ENCODE measurements at regions not wholly inside any gene's neighbourhood (a gene's known extent, or its start where the extent isn't known, plus 50 kb on each side); places are given as distances from the start of the nearest gene placed in this dataset.
"Not testable (repeated sequence)": the region's sequence is repeated elsewhere in the genome, so short reads cannot be mapped to it uniquely, and the experiment has no call there.

DNA sequence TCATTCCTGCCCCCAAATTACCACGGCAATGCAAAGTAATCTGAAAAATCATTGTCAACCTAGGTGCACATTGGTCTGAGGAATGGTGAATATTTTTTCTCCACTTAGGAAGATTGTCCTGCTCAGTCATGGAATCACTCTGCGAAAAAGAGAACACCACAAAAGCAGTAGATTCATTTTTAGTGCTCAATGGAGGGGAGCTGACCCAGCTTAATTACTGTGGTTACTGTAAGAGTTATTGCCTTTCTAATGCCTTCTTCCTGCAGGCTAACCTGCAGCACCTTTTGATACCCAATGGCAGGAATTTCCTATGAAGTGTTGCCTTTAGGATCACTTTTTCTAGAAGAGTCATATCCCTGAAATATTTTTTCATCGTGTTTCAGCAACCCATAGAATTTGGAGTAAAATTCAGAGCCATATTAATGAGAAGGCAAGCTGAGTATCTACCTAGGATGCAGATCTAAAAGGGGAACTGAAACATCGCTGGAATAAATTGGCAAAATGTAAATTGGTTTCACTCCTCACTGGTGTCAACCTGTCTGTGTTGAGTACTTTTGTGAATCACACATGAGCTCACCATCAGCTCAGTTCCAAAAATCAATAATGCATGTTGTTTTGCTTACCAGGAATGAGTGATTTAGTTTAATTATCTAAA is 464.5 kb downstream of the CSNK1G3 start:
- Mint-ChIP-seq H3K27me3 (no peaks in the 10 kb centered on the region), H3K4me3 (no peak overlapping the region), H3K36me3 (ENCODE audit: low read depth) (no peaks in the 10 kb centered on the region), H3K27ac (no peak overlapping the region), H3K9me3 (peaks cover 2% of the 10 kb centered on the region), H3K4me1 (ENCODE audit: low read depth) (no peaks in the 10 kb centered on the region)
- ATAC-seq, result no peak
- intact Hi-C loops (cut with micrococcal nuclease), result no loop called here
- CTCF ChIA-PET, result no interaction called here
- no peak for TF ChIP-seq CTCF (IDR thresholded peaks at IDR 0.05)
- POLR2A ChIA-PET, result no interaction called here
- DNase-seq, result no peak

- H3K9me3 Mint-ChIP-seq; DNase-seq; H3K27me3 Mint-ChIP-seq; ATAC-seq; CTCF ChIA-PET; POLR2A ChIA-PET; H3K4me1 Mint-ChIP-seq (ENCODE audit: low read depth); H3K4me3 Mint-ChIP-seq; H3K36me3 Mint-ChIP-seq (ENCODE audit: low read depth); intact Hi-C loops (cut with micrococcal nuclease); H3K27ac Mint-ChIP-seq: not testable (repeated sequence)
Measured at GRCh38 chr5:123975521-123975920, 463.5 kb downstream of the CSNK1G3 start.

DNA sequence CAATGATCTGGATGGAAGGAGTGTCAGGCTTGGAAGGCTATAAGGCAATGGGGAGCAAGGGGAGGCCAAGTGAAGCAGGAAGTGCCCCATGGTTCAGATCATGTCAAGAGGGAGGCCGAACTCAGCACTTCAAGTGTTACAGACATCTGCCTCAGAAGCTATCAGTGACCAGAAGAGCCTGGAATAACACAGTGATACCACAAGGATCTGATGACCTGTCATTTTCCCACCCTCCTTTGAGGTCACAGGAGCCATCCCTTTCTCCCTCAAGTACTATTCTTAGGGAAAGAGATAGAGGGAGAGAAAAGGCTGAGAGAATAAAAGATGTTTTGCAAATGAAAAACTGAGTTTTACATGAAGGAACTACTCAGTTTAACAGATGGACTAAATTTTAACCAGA is 454.8 kb downstream of the CSNK1G3 start:
- no peak overlapping the region for H3K27ac Mint-ChIP-seq
- POLR2A ChIA-PET, result no interaction called here
- CTCF ChIA-PET, result no interaction called here
- H3K4me3 Mint-ChIP-seq, result no peak overlapping the region
- H3K9me3 Mint-ChIP-seq, result peaks cover 1% of the 10 kb centered on the region
- no peaks in the 10 kb centered on the region for H3K27me3 Mint-ChIP-seq
- no peaks in the 10 kb centered on the region for H3K4me1 Mint-ChIP-seq (ENCODE audit: low read depth)
- TF ChIP-seq CTCF (IDR thresholded peaks at IDR 0.05), result no peak
- no peaks in the 10 kb centered on the region for H3K36me3 Mint-ChIP-seq (ENCODE audit: low read depth)
- ATAC-seq, result no peak
- DNase-seq, result no peak
- intact Hi-C loops (cut with micrococcal nuclease), result no loop called here

GRCh38 chr5:123965626-123966025 is 453.6 kb downstream of the CSNK1G3 start:
- TF ChIP-seq CTCF (IDR thresholded peaks at IDR 0.05), result no peak
- ChIA-PET POLR2A (no interaction called here), CTCF (no interaction called here)
- H3K27ac Mint-ChIP-seq, result no peak overlapping the region
- H3K36me3 Mint-ChIP-seq (ENCODE audit: low read depth), result no peaks in the 10 kb centered on the region
- H3K4me1 Mint-ChIP-seq (ENCODE audit: low read depth), result no peaks in the 10 kb centered on the region
- intact Hi-C loops (cut with micrococcal nuclease), result no loop called here
- no peaks in the 10 kb centered on the region for H3K27me3 Mint-ChIP-seq
- ATAC-seq (no peak), DNase-seq (no peak)
- H3K4me3 Mint-ChIP-seq, result no peak overlapping the region
- H3K9me3 Mint-ChIP-seq, result peaks cover 1% of the 10 kb centered on the region

GRCh38 chr5:123964884-123965283 is 452.9 kb downstream of the CSNK1G3 start:
- Mint-ChIP-seq H3K27ac (no peak overlapping the region), H3K4me3 (no peak overlapping the region), H3K9me3 (peaks cover 1% of the 10 kb centered on the region), H3K36me3 (ENCODE audit: low read depth) (no peaks in the 10 kb centered on the region), H3K4me1 (ENCODE audit: low read depth) (no peaks in the 10 kb centered on the region), H3K27me3 (no peaks in the 10 kb centered on the region)
- no peak for TF ChIP-seq CTCF (IDR thresholded peaks at IDR 0.05)
- ChIA-PET CTCF (no interaction called here), POLR2A (no interaction called here)
- DNase-seq (no peak), ATAC-seq (no peak)
- intact Hi-C loops (cut with micrococcal nuclease), result no loop called here

DNA sequence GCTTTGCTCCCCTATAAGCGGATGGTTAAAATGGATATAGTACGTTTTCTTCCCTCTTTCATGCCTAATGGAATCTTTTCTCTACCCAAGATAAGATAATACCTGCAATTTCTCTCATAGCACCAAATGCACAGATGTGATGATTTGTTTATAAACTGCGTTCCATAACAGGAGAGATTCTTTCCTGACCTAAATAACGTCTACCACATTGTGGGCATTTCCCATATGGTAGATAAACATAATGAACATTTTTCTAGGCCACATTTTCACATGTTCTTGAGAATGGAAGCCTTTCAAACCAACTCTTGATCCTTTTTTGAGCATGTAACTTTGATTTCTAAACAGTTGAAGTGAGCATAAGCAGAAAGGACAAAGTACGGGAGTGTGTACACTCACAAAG is 448.5 kb downstream of the CSNK1G3 start:
- H3K27me3 Mint-ChIP-seq, result no peaks in the 10 kb centered on the region
- TF ChIP-seq CTCF (IDR thresholded peaks at IDR 0.05), result no peak
- no peaks in the 10 kb centered on the region for H3K4me1 Mint-ChIP-seq (ENCODE audit: low read depth)
- intact Hi-C loops (cut with micrococcal nuclease), result no loop called here
- no peak overlapping the region for H3K4me3 Mint-ChIP-seq
- peaks cover under 1% of the 10 kb centered on the region for H3K9me3 Mint-ChIP-seq
- ATAC-seq (no peak), DNase-seq (no peak)
- CTCF ChIA-PET, result no interaction called here
- no peak overlapping the region for H3K27ac Mint-ChIP-seq
- no peaks in the 10 kb centered on the region for H3K36me3 Mint-ChIP-seq (ENCODE audit: low read depth)
- POLR2A ChIA-PET, result no interaction called here
